Neural cell (in vitro differentiated cells): ENCODE measurements at regions not wholly inside any gene's neighbourhood (a gene's known extent, or its start where the extent isn't known, plus 50 kb on each side); places are given as distances from the start of the nearest gene placed in this dataset.

ENCODE experiments used
- H2AFZ ChIP-seq: fragments of 200-600, 300-800 bp; sonication (generic), shearing (Covaris generic); 2 replicates; pipeline ENCODE4 v1.6.0; 2014; ENCODE audit warnings: low read depth, mild to moderate bottlenecking, antibody characterized with exemption, low read length, moderate library complexity
- H3F3A ChIP-seq: fragments of 200-600 bp; shearing (Covaris generic); 2 replicates; pipeline ENCODE4 v1.6.1; 2016; ENCODE audit warnings: mild to moderate bottlenecking, moderate library complexity, mixed read lengths, antibody characterized with exemption, low read length; ENCODE audit not compliant: insufficient read depth, poor library complexity, severe bottlenecking
- H3K27ac ChIP-seq: fragments of 200-600, 300-800 bp; sonication (generic), shearing (Covaris generic); 2 replicates; pipeline ENCODE4 v1.5.1; 2014; ENCODE audit warnings: mild to moderate bottlenecking, low read length, moderate library complexity
- H3K27me3 ChIP-seq: fragments of 300-800, 200-600 bp; sonication (generic), shearing (Covaris generic); 2 replicates; pipeline ENCODE4 v1.6.0; 2014; ENCODE audit warnings: mild to moderate bottlenecking, low read depth, low read length, moderate library complexity; ENCODE audit not compliant: insufficient read depth
- H3K36me3 ChIP-seq: fragments of 300-800, 200-600 bp; sonication (generic), shearing (Covaris generic); 2 replicates; pipeline ENCODE4 v1.5.1; 2014; ENCODE audit warnings: mild to moderate bottlenecking, antibody characterized with exemption, low read length, moderate library complexity; ENCODE audit not compliant: insufficient read depth
- H3K4me2 ChIP-seq: fragments of 300-800, 200-600 bp; sonication (generic), shearing (Covaris generic); 2 replicates; pipeline ENCODE4 v1.6.0; 2014; ENCODE audit warnings: mild to moderate bottlenecking, low read length
- H3K4me3 ChIP-seq: fragments of 300-800, 200-600 bp; sonication (generic), shearing (Covaris generic); 2 replicates; pipeline ENCODE4 v1.5.1; 2014; ENCODE audit warnings: mild to moderate bottlenecking, low read length, moderate library complexity
- H3K79me2 ChIP-seq: fragments of 200-600 bp; shearing (Covaris generic); replicated peaks from 2 replicates; pipeline ENCODE4 v1.6.0; 2014; ENCODE audit warnings: mild to moderate bottlenecking, low read length, moderate library complexity; ENCODE audit not compliant: insufficient read depth
- H3K9ac ChIP-seq: fragments of 300-800, 200-600 bp; sonication (generic), shearing (Covaris generic); 2 replicates; pipeline ENCODE4 v1.6.1; 2016; ENCODE audit warnings: mild to moderate bottlenecking, low read length, mixed read lengths
- H3K9me2 ChIP-seq: fragments of 200-600 bp; shearing (Covaris generic); 2 replicates; pipeline ENCODE4 v1.6.1; 2016; ENCODE audit warnings: mild to moderate bottlenecking, low read length, mixed read lengths; ENCODE audit not compliant: insufficient read depth
- H3K9me3 ChIP-seq: fragments of 200-600, 300-800 bp; sonication (generic), shearing (Covaris generic); 2 replicates; pipeline ENCODE4 v1.6.1; 2016; ENCODE audit warnings: mild to moderate bottlenecking, mixed run types, low read length, moderate library complexity, mixed read lengths
- H4K20me1 ChIP-seq: fragments of 200-600 bp; shearing (Covaris generic); 2 replicates; pipeline ENCODE4 v1.6.1; 2016; ENCODE audit warnings: mild to moderate bottlenecking, mixed run types; ENCODE audit not compliant: insufficient read depth
- EP300 ChIP-seq: fragments of 450-650 bp; conservative IDR thresholded peaks from 2 replicates; pipeline ENCODE4 v1.6.1; 2014; ENCODE audit warnings: antibody characterized with exemption, mild to moderate bottlenecking, moderate library complexity; ENCODE audit not compliant: poor library complexity, severe bottlenecking
- EZH2 ChIP-seq: fragments of 200-600, 300-800 bp; shearing (Covaris generic), sonication (generic); IDR thresholded peaks from 2 replicates; pipeline ENCODE4 v1.6.1; 2014; ENCODE audit warnings: antibody characterized with exemption, low read length, borderline replicate concordance, mild to moderate bottlenecking; ENCODE audit not compliant: insufficient read depth, poor library complexity, severe bottlenecking
- MXI1 ChIP-seq: fragments of 450-650 bp; conservative IDR thresholded peaks from 2 replicates; pipeline ENCODE4 v1.6.1; 2014; ENCODE audit warnings: antibody characterized with exemption, mild to moderate bottlenecking; ENCODE audit not compliant: poor library complexity, severe bottlenecking
- POLR2AphosphoS5 ChIP-seq: IDR thresholded peaks from 2 replicates; pipeline ENCODE4 v1.6.1; 2012
- RAD21 ChIP-seq: fragments of 450-650 bp; conservative IDR thresholded peaks from 2 replicates; pipeline ENCODE4 v1.6.1; 2014; ENCODE audit warnings: antibody characterized with exemption, mild to moderate bottlenecking, moderate library complexity
- SMC3 ChIP-seq: fragments of 450-650 bp; conservative IDR thresholded peaks from 2 replicates; pipeline ENCODE4 v1.6.1; 2014; ENCODE audit warnings: antibody characterized with exemption, mild to moderate bottlenecking, moderate library complexity; ENCODE audit not compliant: poor library complexity
- TF ChIP-seq, protein P1 (sequence below): IDR thresholded peaks from 2 replicates; pipeline ENCODE4 v1.6.1; 2012; ENCODE audit warnings: borderline replicate concordance

DNA sequence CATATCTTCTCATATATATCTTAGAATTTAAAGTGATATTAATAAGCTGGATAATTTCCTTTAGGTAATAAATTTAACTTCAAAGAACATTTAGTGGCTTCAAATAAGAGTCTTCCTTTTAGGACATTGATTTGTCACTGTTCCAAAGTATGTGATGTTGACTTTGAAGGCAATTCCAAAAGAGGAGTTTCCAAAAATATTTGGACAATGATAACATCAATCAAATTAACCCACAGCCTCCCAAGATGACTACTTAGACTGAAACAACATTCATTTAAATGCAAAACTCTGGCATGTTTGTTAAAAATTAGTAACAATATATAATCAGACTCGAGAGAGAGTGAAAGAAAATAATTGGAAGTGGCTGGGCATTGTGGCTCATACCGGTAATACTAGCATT is 211.1 kb downstream of the OGFRL1 start:
- Histone ChIP-seq H3K27me3 (no peaks in the 10 kb centered on the region), H3K27ac (no peak overlapping the region), H3K9me3 (no peaks in the 10 kb centered on the region), H3K9ac (no peak overlapping the region), H3K4me2 (no peak overlapping the region), H3K79me2 (no peaks in the 10 kb centered on the region), H2AFZ (no peak overlapping the region), H3K9me2 (no peaks in the 10 kb centered on the region), H3K36me3 (no peaks in the 10 kb centered on the region), H3F3A (no peaks in the 10 kb centered on the region), H3K4me3 (no peak overlapping the region), H4K20me1 (no peaks in the 10 kb centered on the region)
- TF ChIP-seq EZH2 (no peak), MXI1 (no peak), POLR2AphosphoS5 (no peak), EP300 (no peak)

DNA sequence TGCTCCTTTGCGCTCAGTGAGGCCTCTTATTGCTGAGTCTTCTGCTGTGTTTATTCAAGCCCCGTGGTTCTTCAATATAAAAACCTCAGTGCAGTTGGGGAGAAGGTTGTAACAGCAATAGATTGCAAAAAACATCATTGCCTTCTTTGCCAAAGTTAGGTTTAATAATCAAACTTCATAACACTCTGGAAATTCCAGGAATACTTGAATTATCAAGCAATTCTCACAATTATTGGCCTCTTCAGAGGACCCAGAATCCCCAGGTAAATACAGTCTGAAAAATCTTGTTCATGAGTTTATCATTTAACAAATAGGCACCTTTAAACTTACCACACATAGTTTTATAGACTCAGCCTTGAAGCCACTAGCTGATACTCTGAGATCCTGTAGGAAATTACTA is 213.6 kb downstream of the OGFRL1 start:
- Histone ChIP-seq H3K9ac (no peak overlapping the region), H2AFZ (no peak overlapping the region), H3K27ac (no peak overlapping the region), H3K9me3 (no peaks in the 10 kb centered on the region), H3K9me2 (no peaks in the 10 kb centered on the region), H3K4me3 (no peak overlapping the region), H3F3A (no peaks in the 10 kb centered on the region), H3K4me2 (no peak overlapping the region), H3K79me2 (no peaks in the 10 kb centered on the region), H3K27me3 (no peaks in the 10 kb centered on the region), H3K36me3 (no peaks in the 10 kb centered on the region), H4K20me1 (no peaks in the 10 kb centered on the region)
- TF ChIP-seq RAD21 (no peak), SMC3 (no peak), POLR2AphosphoS5 (no peak), EZH2 (no peak), MXI1 (no peak)

DNA sequence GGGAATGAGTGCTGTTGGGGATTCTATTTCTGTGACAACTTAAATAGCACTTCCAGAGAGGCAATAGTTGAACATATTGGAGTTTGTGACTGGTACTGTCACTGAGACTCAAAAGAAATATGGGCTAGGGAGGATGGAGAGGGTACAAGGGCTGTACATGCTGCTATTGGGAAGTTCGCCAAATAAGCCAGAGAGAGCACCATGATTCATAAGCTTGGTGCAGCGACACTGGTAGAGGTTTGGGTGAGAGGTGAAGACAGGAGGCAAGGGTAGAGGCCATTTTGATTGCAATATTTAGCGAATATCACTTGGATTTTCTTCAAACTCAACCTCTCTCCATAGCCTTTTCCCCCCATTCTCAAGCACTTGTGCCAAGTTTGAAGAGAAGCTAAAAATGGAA is 214.3 kb downstream of the OGFRL1 start:
- Histone ChIP-seq H3K4me3 (no peak overlapping the region), H3K36me3 (no peaks in the 10 kb centered on the region), H3K9ac (no peak overlapping the region), H3K4me2 (no peak overlapping the region), H2AFZ (no peak overlapping the region), H3K27ac (no peak overlapping the region), H3F3A (no peaks in the 10 kb centered on the region), H3K79me2 (no peaks in the 10 kb centered on the region), H3K27me3 (no peaks in the 10 kb centered on the region), H3K9me2 (no peaks in the 10 kb centered on the region), H4K20me1 (no peaks in the 10 kb centered on the region), H3K9me3 (no peaks in the 10 kb centered on the region)
- TF ChIP-seq EZH2 (no peak), POLR2AphosphoS5 (no peak)
- TF ChIP-seq, protein P1, sequence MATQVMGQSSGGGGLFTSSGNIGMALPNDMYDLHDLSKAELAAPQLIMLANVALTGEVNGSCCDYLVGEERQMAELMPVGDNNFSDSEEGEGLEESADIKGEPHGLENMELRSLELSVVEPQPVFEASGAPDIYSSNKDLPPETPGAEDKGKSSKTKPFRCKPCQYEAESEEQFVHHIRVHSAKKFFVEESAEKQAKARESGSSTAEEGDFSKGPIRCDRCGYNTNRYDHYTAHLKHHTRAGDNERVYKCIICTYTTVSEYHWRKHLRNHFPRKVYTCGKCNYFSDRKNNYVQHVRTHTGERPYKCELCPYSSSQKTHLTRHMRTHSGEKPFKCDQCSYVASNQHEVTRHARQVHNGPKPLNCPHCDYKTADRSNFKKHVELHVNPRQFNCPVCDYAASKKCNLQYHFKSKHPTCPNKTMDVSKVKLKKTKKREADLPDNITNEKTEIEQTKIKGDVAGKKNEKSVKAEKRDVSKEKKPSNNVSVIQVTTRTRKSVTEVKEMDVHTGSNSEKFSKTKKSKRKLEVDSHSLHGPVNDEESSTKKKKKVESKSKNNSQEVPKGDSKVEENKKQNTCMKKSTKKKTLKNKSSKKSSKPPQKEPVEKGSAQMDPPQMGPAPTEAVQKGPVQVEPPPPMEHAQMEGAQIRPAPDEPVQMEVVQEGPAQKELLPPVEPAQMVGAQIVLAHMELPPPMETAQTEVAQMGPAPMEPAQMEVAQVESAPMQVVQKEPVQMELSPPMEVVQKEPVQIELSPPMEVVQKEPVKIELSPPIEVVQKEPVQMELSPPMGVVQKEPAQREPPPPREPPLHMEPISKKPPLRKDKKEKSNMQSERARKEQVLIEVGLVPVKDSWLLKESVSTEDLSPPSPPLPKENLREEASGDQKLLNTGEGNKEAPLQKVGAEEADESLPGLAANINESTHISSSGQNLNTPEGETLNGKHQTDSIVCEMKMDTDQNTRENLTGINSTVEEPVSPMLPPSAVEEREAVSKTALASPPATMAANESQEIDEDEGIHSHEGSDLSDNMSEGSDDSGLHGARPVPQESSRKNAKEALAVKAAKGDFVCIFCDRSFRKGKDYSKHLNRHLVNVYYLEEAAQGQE: no peak
